MM.1S (cell line): ENCODE measurements at regions not wholly inside any gene's neighbourhood (a gene's known extent, or its start where the extent isn't known, plus 50 kb on each side); places are given as distances from the start of the nearest gene placed in this dataset.

Experiments used
- DNase-seq: peaks from one replicate; pipeline ENCODE4 v3.0.0-alpha.2; 2015
- H2AFZ ChIP-seq: fragments of 300-600 bp; sonication (generic); 2 replicates; pipeline ENCODE4 v1.6.0; 2016; ENCODE audit warnings: antibody characterized with exemption, low read length
- H3F3A ChIP-seq: fragments of 300-600 bp; sonication (generic); 2 replicates; pipeline ENCODE4 v1.6.1; 2016; ENCODE audit warnings: mild to moderate bottlenecking, antibody characterized with exemption, low read length, moderate library complexity, mixed read lengths; ENCODE audit not compliant: insufficient read depth
- H3K27ac ChIP-seq: fragments of 300-600 bp; sonication (generic); 2 replicates; pipeline ENCODE4 v1.5.1; 2016; ENCODE audit warnings: mild to moderate bottlenecking, low read length
- H3K27me3 ChIP-seq: fragments of 300-600 bp; sonication (generic); replicated peaks from 2 replicates; pipeline ENCODE4 v1.6.0; 2016; ENCODE audit warnings: low read length; ENCODE audit not compliant: insufficient read depth
- H3K36me3 ChIP-seq: fragments of 300-600 bp; sonication (generic); replicated peaks from 2 replicates; pipeline ENCODE4 v1.6.1; 2016; ENCODE audit warnings: mild to moderate bottlenecking, low read length, mixed read lengths; ENCODE audit not compliant: insufficient read depth
- H3K4me1 ChIP-seq: fragments of 300-600 bp; sonication (generic); 2 replicates; pipeline ENCODE4 v1.6.1; 2016; ENCODE audit warnings: low read length, mixed read lengths
- H3K4me2 ChIP-seq: fragments of 300-600 bp; sonication (generic); 2 replicates; pipeline ENCODE4 v1.6.0; 2016; ENCODE audit warnings: low read depth, low read length
- H3K4me3 ChIP-seq: fragments of 300-600 bp; sonication (generic); 2 replicates; pipeline ENCODE4 v1.5.1; 2016; ENCODE audit warnings: low read length, mixed read lengths
- H3K79me2 ChIP-seq: fragments of 300-600 bp; sonication (generic); 2 replicates; pipeline ENCODE4 v1.6.1; 2016; ENCODE audit warnings: mixed run types, low read length, mixed read lengths
- H3K9ac ChIP-seq: fragments of 300-600 bp; sonication (generic); 2 replicates; pipeline ENCODE4 v1.6.1; 2016; ENCODE audit warnings: low read length, mixed read lengths
- H3K9me2 ChIP-seq: fragments of 300-600 bp; sonication (generic); replicated peaks from 2 replicates; pipeline ENCODE4 v1.6.1; 2016; ENCODE audit warnings: mild to moderate bottlenecking, low read length, mixed read lengths; ENCODE audit not compliant: insufficient read depth
- H3K9me3 ChIP-seq: fragments of 300-600 bp; sonication (generic); replicated peaks from 2 replicates; pipeline ENCODE4 v1.6.1; 2016; ENCODE audit warnings: mild to moderate bottlenecking, low read length, mixed read lengths; ENCODE audit not compliant: insufficient read depth
- H4K20me1 ChIP-seq: fragments of 300-600 bp; sonication (generic); 2 replicates; pipeline ENCODE4 v1.6.1; 2016; ENCODE audit warnings: mild to moderate bottlenecking, low read length, moderate library complexity, mixed read lengths; ENCODE audit not compliant: insufficient read depth
- EZH2 ChIP-seq: fragments of 300-600 bp; sonication (generic); optimal IDR thresholded peaks from 2 replicates; pipeline ENCODE3; 2017; ENCODE audit warnings: low read depth, mild to moderate bottlenecking, antibody characterized with exemption, low read length, mixed read lengths
- EZH2phosphoT487 ChIP-seq: fragments of 300-600 bp; sonication (generic); IDR thresholded peaks from 2 replicates; pipeline ENCODE4 v1.6.1; 2018; ENCODE audit warnings: antibody characterized with exemption, low read length
- TF ChIP-seq, protein P1 (sequence below): fragments of 300-600 bp; sonication (generic); IDR thresholded peaks from 2 replicates; pipeline ENCODE4 v1.5.1; 2016; ENCODE audit warnings: antibody characterized with exemption, low read length, mixed read lengths

DNA sequence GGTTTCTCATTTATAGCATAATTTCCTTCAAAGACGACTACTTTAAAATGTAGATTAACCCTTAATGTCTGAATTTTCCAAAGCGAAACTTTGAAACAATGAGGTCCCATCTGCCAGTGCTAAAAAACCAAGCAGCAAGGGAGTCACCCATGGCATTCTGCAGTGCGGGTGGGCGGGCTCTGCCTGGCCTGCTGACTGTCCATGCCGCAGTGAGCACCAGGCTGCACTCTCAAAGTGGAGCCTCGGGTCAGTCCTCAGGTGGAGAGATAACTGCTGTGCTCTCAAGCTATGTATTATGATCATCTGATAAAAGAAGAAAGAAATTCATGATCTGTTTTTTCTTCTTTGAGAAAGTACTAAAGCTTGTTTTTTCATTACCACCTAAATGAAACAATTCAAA lies 581.6 kb downstream of the CETN3 start:
- no peaks in the 10 kb centered on the region for H3K4me1 ChIP-seq
- H3K9ac ChIP-seq: no peak overlapping the region
- no peaks in the 10 kb centered on the region for H3K79me2 ChIP-seq
- no peaks in the 10 kb centered on the region for H3K36me3 ChIP-seq
- DNase-seq: no peak
- TF ChIP-seq, protein P1, sequence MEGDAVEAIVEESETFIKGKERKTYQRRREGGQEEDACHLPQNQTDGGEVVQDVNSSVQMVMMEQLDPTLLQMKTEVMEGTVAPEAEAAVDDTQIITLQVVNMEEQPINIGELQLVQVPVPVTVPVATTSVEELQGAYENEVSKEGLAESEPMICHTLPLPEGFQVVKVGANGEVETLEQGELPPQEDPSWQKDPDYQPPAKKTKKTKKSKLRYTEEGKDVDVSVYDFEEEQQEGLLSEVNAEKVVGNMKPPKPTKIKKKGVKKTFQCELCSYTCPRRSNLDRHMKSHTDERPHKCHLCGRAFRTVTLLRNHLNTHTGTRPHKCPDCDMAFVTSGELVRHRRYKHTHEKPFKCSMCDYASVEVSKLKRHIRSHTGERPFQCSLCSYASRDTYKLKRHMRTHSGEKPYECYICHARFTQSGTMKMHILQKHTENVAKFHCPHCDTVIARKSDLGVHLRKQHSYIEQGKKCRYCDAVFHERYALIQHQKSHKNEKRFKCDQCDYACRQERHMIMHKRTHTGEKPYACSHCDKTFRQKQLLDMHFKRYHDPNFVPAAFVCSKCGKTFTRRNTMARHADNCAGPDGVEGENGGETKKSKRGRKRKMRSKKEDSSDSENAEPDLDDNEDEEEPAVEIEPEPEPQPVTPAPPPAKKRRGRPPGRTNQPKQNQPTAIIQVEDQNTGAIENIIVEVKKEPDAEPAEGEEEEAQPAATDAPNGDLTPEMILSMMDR: no peak
- TF ChIP-seq EZH2phosphoT487: no peak
- no peak for TF ChIP-seq EZH2
- H3K9me3 ChIP-seq: no peaks in the 10 kb centered on the region
- H3K4me3 ChIP-seq: no peak overlapping the region
- H4K20me1 ChIP-seq: no peaks in the 10 kb centered on the region
- H3K9me2 ChIP-seq: no peaks in the 10 kb centered on the region
- no peak overlapping the region for H3K27ac ChIP-seq
- no peaks in the 10 kb centered on the region for H3F3A ChIP-seq
- H3K4me2 ChIP-seq: no peak overlapping the region
- H3K27me3 ChIP-seq: no peaks in the 10 kb centered on the region
- no peak overlapping the region for H2AFZ ChIP-seq

DNA sequence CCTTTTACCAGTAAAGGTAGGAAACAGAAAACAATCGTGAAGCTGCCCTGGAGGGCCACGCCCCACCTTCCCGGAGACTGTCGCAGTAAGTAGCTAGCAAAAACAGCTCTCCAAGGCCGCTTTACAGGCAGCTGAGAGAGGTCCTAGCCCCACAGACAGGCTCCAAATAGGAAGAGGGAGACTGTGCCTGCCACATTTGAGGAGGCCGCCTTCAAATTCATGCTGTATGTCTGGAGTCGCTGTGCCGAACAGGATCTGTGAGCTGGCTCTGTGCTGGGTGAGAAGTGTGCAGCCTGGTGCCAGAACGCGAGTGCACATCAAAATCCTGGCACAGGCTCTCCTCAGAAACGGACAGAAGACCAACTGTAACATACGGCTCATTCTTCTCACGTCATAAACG lies 582.2 kb downstream of the CETN3 start:
- no peak for DNase-seq
- Histone ChIP-seq H3K79me2 (no peaks in the 10 kb centered on the region), H4K20me1 (no peaks in the 10 kb centered on the region), H3K27me3 (no peaks in the 10 kb centered on the region), H3F3A (no peaks in the 10 kb centered on the region), H3K27ac (no peak overlapping the region), H2AFZ (no peak overlapping the region), H3K4me2 (no peak overlapping the region), H3K9me3 (no peaks in the 10 kb centered on the region), H3K9ac (no peak overlapping the region), H3K4me3 (no peak overlapping the region), H3K4me1 (no peaks in the 10 kb centered on the region), H3K9me2 (no peaks in the 10 kb centered on the region), H3K36me3 (no peaks in the 10 kb centered on the region)
- TF ChIP-seq EZH2phosphoT487 (no peak), EZH2 (no peak)
- TF ChIP-seq, protein P1: no peak

DNA sequence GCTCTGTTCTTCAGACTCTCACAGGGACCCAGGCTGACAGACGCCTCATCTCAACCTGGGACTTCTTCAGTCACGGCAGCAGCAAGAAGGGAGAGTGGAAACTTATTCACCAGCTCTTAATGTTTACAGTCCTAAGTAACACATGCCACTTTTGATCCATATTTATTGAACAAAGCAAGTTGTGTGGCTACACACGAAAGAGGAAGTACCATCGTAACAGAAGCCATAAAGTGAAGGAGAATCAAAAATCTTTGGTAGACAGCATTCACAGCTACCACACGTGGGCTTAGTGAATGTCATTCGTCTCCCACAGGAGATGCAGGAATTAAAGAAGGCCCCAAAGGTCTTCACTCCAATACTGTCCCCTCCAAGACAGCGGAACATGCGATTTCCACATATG lies 582.6 kb downstream of the CETN3 start:
- Histone ChIP-seq H4K20me1 (no peaks in the 10 kb centered on the region), H3F3A (no peaks in the 10 kb centered on the region), H3K9me3 (no peaks in the 10 kb centered on the region), H3K27ac (no peak overlapping the region), H3K4me1 (no peaks in the 10 kb centered on the region), H3K9ac (no peak overlapping the region), H3K4me3 (no peak overlapping the region), H3K79me2 (no peaks in the 10 kb centered on the region), H3K9me2 (no peaks in the 10 kb centered on the region), H2AFZ (no peak overlapping the region), H3K4me2 (no peak overlapping the region), H3K36me3 (no peaks in the 10 kb centered on the region), H3K27me3 (no peaks in the 10 kb centered on the region)
- TF ChIP-seq, protein P1: no peak
- no peak for DNase-seq

DNA sequence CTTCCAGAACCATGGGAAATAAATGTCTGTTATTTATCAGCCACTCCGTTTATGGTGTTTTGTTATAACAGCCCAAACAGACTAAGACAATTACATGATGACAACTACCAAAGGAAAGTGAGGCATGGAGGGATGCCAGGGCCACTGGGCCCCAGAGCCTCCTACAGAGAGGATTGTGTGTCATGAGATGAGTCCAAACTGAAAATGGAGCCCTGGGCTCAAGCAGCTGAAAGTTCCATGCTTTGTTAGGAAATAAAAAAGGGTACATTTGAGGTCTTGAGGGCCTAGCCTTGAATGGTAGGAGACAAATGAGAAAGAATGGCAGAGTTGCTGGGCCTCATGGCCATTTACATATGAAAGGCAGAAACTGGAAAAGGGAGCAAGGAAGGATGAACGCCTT lies 586.5 kb downstream of the CETN3 start:
- Histone ChIP-seq H3K4me1 (no peaks in the 10 kb centered on the region), H3K36me3 (no peaks in the 10 kb centered on the region), H4K20me1 (no peaks in the 10 kb centered on the region)

More for the DNA sequence above, 586.5 kb downstream of the CETN3 start:
- H3K9ac ChIP-seq: no peak overlapping the region
- H2AFZ ChIP-seq: no peak overlapping the region
- H3K79me2 ChIP-seq: no peaks in the 10 kb centered on the region
- no peak overlapping the region for H3K4me3 ChIP-seq
- TF ChIP-seq, protein P1: no peak
- TF ChIP-seq EZH2 (no peak), EZH2phosphoT487 (no peak)
- no peak for DNase-seq
- H3F3A ChIP-seq: no peaks in the 10 kb centered on the region
- no peaks in the 10 kb centered on the region for H3K27me3 ChIP-seq
- H3K27ac ChIP-seq: no peak overlapping the region
- H3K9me3 ChIP-seq: no peaks in the 10 kb centered on the region
- H3K9me2 ChIP-seq: no peaks in the 10 kb centered on the region
- no peak overlapping the region for H3K4me2 ChIP-seq
